ENCODE measurements at regions not wholly inside any gene's neighbourhood (a gene's known extent, or its start where the extent isn't known, plus 50 kb on each side); places are given as distances from the start of the nearest gene placed in this dataset.
"Not testable (repeated sequence)": the region's sequence is repeated elsewhere in the genome, so short reads cannot be mapped to it uniquely, and the experiment has no call there.

- ATAC-seq (replicated peaks in 1 of 2) (no peak), DNase-seq (no peak)
- H3K9me3 Mint-ChIP-seq = peaks cover 0 to 2% of the 10 kb centered on the region in 2 donors
- no peak overlapping the region for H3K27ac Mint-ChIP-seq
- H3K36me3 Mint-ChIP-seq (ENCODE audit: insufficient read depth in 2 of 2) = peaks cover 0 to 1% of the 10 kb centered on the region in 2 donors
- H3K4me3 Mint-ChIP-seq = no peak overlapping the region
- no peaks in the 10 kb centered on the region for H3K4me1 Mint-ChIP-seq (ENCODE audit: low read depth)
- H3K27me3 Mint-ChIP-seq (ENCODE audit: low read depth) = peaks cover 9% of the 10 kb centered on the region
Observed at GRCh38 chr5:173410459-173411233, 82.4 kb upstream of the STC2 start.

GRCh38 chr5:173408946-173409345, 80.7 kb upstream of the STC2 start:
- no peaks in the 10 kb centered on the region for H3K9me3 Mint-ChIP-seq
- peaks cover 9% of the 10 kb centered on the region for H3K27me3 Mint-ChIP-seq (ENCODE audit: low read depth)
- H3K4me3 Mint-ChIP-seq = no peak overlapping the region
- no peaks in the 10 kb centered on the region for H3K4me1 Mint-ChIP-seq (ENCODE audit: low read depth)
- ATAC-seq (replicated peaks in 1 of 2) = no peak
- no peak for DNase-seq
- peaks cover 0 to 1% of the 10 kb centered on the region in 2 donors for H3K36me3 Mint-ChIP-seq (ENCODE audit: insufficient read depth in 2 of 2)
- no peak overlapping the region for H3K27ac Mint-ChIP-seq

- Mint-ChIP-seq H3K4me3 (no peak overlapping the region), H3K4me1 (ENCODE audit: low read depth) (no peaks in the 10 kb centered on the region), H3K9me3 (peaks cover 2% of the 10 kb centered on the region in 2 donors), H3K27ac (no peak overlapping the region), H3K27me3 (ENCODE audit: low read depth) (peaks cover under 1% of the 10 kb centered on the region), H3K36me3 (ENCODE audit: insufficient read depth in 2 of 2) (no peaks in the 10 kb centered on the region)
- ATAC-seq (replicated peaks in 1 of 2) (no peak), DNase-seq (no peak)
Observed at GRCh38 chr5:173399851-173400250, 71.6 kb upstream of the STC2 start.

GRCh38 chr5:173397516-173397915, 69.3 kb upstream of the STC2 start:
- DNase-seq = no peak
- Mint-ChIP-seq H3K9me3 (peaks cover 4 to 5% of the 10 kb centered on the region in 2 donors), H3K36me3 (ENCODE audit: insufficient read depth in 2 of 2) (no peaks in the 10 kb centered on the region), H3K27ac (no peak overlapping the region), H3K4me3 (no peak overlapping the region), H3K27me3 (ENCODE audit: low read depth) (peaks cover 8% of the 10 kb centered on the region), H3K4me1 (ENCODE audit: low read depth) (no peaks in the 10 kb centered on the region)
- no peak for ATAC-seq (replicated peaks in 1 of 2)

- Mint-ChIP-seq H3K27me3 (ENCODE audit: low read depth) (peaks cover 8% of the 10 kb centered on the region), H3K27ac (no peak overlapping the region), H3K36me3 (ENCODE audit: insufficient read depth in 2 of 2) (no peaks in the 10 kb centered on the region), H3K4me3 (no peak overlapping the region), H3K9me3 (peaks cover 3 to 5% of the 10 kb centered on the region in 2 donors), H3K4me1 (ENCODE audit: low read depth) (no peaks in the 10 kb centered on the region)
- no peak for ATAC-seq (replicated peaks in 1 of 2)
- DNase-seq = no peak
Observed at GRCh38 chr5:173396311-173396993, 68.2 kb upstream of the STC2 start.

GRCh38 chr5:173395933-173396308, 67.7 kb upstream of the STC2 start:
- DNase-seq = no peak
- peaks cover 9% of the 10 kb centered on the region for H3K27me3 Mint-ChIP-seq (ENCODE audit: low read depth)
- no peak for ATAC-seq (replicated peaks in 1 of 2)
- peaks cover 3 to 5% of the 10 kb centered on the region in 2 donors for H3K9me3 Mint-ChIP-seq
- no peak overlapping the region for H3K4me3 Mint-ChIP-seq
- H3K27ac Mint-ChIP-seq = no peak overlapping the region
- H3K4me1 Mint-ChIP-seq (ENCODE audit: low read depth) = no peaks in the 10 kb centered on the region
- no peaks in the 10 kb centered on the region for H3K36me3 Mint-ChIP-seq (ENCODE audit: insufficient read depth in 2 of 2)

DNA sequence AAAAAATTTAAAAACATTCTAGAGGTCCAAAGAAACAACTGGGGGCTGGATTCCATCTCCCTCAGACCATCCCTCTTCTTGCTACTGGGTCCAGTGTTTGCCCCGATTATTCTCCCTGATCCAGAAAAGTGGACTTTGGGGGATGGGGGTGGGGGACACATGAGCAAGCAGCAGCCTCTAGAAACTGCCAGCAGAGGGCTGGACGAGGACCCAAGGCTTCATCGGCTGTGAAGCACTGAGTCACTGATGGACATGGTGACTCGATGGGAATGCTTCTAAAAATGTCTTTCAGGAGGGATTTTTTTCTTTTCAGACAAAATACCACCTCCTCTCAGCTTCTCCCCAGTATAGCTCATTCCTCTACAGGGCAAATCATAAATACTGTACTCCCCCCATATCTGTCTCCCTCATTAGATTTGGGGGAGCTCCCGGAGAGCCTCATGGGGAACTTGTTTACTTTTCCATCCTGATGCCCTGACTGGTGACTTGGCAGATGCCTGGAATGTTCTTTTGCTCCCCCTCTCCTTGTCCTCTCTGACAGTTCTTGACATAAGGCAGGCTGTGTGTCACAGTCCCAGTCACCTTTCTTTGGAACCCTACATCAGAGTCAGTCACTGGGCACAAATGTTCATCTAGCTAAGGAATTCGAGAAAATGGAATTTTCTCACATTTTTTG, 67.2 kb upstream of the STC2 start:
- H3K27me3 Mint-ChIP-seq (ENCODE audit: low read depth) = peaks cover 15% of the 10 kb centered on the region
- ATAC-seq (replicated peaks in 1 of 2) (no peak), DNase-seq (no peak)
- H3K4me1 Mint-ChIP-seq (ENCODE audit: low read depth) = no peaks in the 10 kb centered on the region
- H3K27ac Mint-ChIP-seq = no peak overlapping the region
- no peaks in the 10 kb centered on the region for H3K36me3 Mint-ChIP-seq (ENCODE audit: insufficient read depth in 2 of 2)
- H3K4me3 Mint-ChIP-seq = no peak overlapping the region
- H3K9me3 Mint-ChIP-seq = peaks cover 3% of the 10 kb centered on the region in 2 donors

GRCh38 chr5:173394701-173395100, 66.5 kb upstream of the STC2 start:
- Mint-ChIP-seq H3K27me3 (ENCODE audit: low read depth) (peaks cover 22% of the 10 kb centered on the region), H3K36me3 (ENCODE audit: insufficient read depth in 2 of 2) (no peaks in the 10 kb centered on the region), H3K27ac (no peak overlapping the region), H3K4me1 (ENCODE audit: low read depth) (no peaks in the 10 kb centered on the region), H3K4me3 (no peak overlapping the region), H3K9me3 (peaks cover 3% of the 10 kb centered on the region in 2 donors)
- no peak for DNase-seq
- ATAC-seq (replicated peaks in 1 of 2) = no peak

DNA sequence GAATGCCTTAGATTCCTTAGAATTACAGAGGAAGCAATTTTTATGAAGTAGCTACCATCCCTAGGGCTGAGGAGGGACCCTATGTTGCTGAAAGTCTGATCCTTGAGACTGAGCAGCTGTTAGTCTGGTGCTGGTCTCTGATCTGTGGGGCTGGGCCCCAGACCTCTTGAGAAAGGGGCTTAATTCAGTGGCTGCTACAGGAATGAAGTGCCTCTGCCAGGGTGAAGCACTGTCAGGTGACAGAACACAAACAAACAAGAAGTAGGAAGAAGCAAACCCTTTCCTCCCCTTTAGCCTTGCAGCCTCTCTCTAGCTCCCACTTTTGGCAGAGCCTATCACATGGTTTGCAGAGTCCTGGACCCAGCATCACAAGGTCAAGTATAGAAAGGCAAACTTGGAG, 64.0 kb upstream of the STC2 start:
- Mint-ChIP-seq H3K36me3 (ENCODE audit: insufficient read depth in 2 of 2) (no peaks in the 10 kb centered on the region), H3K4me1 (ENCODE audit: low read depth) (no peaks in the 10 kb centered on the region), H3K27ac (no peak overlapping the region), H3K27me3 (ENCODE audit: low read depth) (peaks cover 25% of the 10 kb centered on the region), H3K4me3 (no peak overlapping the region), H3K9me3 (peaks cover 3 to 6% of the 10 kb centered on the region in 2 donors)
- DNase-seq = no peak
- ATAC-seq (replicated peaks in 1 of 2) = no peak

DNA sequence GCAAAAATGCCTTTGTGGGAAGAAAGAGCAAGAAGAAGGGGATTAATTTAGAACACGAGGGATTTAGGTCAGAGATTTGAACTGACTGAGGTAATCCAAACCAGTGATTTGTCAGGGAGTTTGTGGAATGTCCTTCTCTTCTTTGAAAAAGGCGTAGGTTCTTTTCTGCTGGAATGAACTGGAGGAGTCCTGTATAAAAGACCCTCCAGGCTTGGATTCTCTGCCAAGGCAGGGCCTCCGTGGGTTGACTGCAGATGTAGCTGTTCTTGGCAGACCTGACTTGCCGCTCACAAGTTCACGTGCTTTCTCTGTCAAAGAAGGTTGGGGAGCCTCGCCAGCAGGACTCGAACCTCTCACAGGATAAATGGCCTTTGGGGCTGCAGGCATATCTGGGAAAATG, 62.8 kb upstream of the STC2 start:
- DNase-seq (no peak), ATAC-seq (replicated peaks in 1 of 2) (no peak)
- peaks cover 25% of the 10 kb centered on the region for H3K27me3 Mint-ChIP-seq (ENCODE audit: low read depth)
- H3K4me1 Mint-ChIP-seq (ENCODE audit: low read depth) = no peaks in the 10 kb centered on the region
- no peaks in the 10 kb centered on the region for H3K36me3 Mint-ChIP-seq (ENCODE audit: insufficient read depth in 2 of 2)
- H3K4me3 Mint-ChIP-seq = no peak overlapping the region
- H3K9me3 Mint-ChIP-seq = peaks cover 3 to 6% of the 10 kb centered on the region in 2 donors
- no peak overlapping the region for H3K27ac Mint-ChIP-seq

DNA sequence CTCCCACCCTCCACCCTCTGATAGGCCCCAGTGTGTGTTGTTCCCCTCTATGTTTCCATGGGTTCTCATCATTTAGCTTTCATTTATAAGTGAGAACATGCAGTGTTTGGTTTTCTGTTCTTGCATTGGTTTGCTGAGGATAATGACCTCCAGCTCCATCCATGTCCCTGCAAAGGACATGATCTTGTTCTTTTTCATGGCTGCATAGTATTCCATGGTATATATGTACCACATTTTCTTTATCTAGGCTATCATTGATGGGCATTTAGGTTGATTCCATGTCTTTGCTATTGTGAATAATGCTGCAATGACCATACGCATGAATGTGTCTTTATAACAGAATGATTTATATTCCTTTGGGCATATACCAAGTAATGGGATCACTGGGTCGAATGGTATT, 59.1 kb upstream of the STC2 start:
- H3K4me3 Mint-ChIP-seq; ATAC-seq (replicated peaks in 1 of 2); DNase-seq; H3K4me1 Mint-ChIP-seq (ENCODE audit: low read depth); H3K27ac Mint-ChIP-seq; H3K9me3 Mint-ChIP-seq; H3K36me3 Mint-ChIP-seq (ENCODE audit: insufficient read depth in 2 of 2): not testable (repeated sequence)
- H3K27me3 Mint-ChIP-seq (ENCODE audit: low read depth) = peaks cover 17% of the 10 kb centered on the region

- H3K36me3 Mint-ChIP-seq (ENCODE audit: insufficient read depth in 2 of 2) = no peaks in the 10 kb centered on the region
- H3K27ac Mint-ChIP-seq = no peak overlapping the region
- H3K4me1 Mint-ChIP-seq (ENCODE audit: low read depth) = no peaks in the 10 kb centered on the region
- peaks cover 16% of the 10 kb centered on the region for H3K27me3 Mint-ChIP-seq (ENCODE audit: low read depth)
- ATAC-seq (replicated peaks in 1 of 2) (no peak), DNase-seq (no peak)
- no peak overlapping the region for H3K4me3 Mint-ChIP-seq
- peaks cover 0 to 3% of the 10 kb centered on the region in 2 donors for H3K9me3 Mint-ChIP-seq
Observed at GRCh38 chr5:173385832-173386360, 57.7 kb upstream of the STC2 start.

DNA sequence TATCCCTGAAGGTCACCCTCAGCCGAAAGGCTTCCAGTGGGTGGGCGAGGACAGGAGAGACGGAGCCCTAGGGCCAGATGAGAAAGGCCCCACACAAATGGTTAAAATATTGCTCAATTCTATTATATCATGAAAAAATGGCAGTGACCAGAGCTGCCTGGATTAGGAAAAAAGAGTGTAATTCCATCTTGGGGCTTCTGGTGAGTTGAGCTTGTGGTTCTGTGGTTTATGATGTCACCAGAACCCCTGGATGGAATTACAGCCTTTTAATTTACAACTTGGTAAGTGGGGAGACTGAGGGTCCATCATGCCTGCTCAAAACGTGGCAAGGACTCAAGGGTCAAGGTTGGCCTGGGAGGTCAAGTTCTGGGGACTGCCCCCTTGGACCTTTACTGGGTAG, 55.5 kb upstream of the STC2 start:
- ATAC-seq (replicated peaks in 1 of 2) (no peak), DNase-seq (no peak)
- Mint-ChIP-seq H3K4me1 (ENCODE audit: low read depth) (no peaks in the 10 kb centered on the region), H3K9me3 (peaks cover 0 to 3% of the 10 kb centered on the region in 2 donors), H3K27ac (no peak overlapping the region), H3K27me3 (ENCODE audit: low read depth) (no peaks in the 10 kb centered on the region), H3K36me3 (ENCODE audit: insufficient read depth in 2 of 2) (no peaks in the 10 kb centered on the region), H3K4me3 (no peak overlapping the region)
